NCI-H1105 treated with DMSO at 0.1 percent for 48 hours (cell line): ENCODE measurements at regions not wholly inside any gene's neighbourhood (a gene's known extent, or its start where the extent isn't known, plus 50 kb on each side); places are given as distances from the start of the nearest gene placed in this dataset.
"Not testable (repeated sequence)": the region's sequence is repeated elsewhere in the genome, so short reads cannot be mapped to it uniquely, and the experiment has no call there.

ENCODE experiments used
- DNase-seq: peaks from one replicate; lab custom pipeline; 2025; lab: John Stamatoyannopoulos, UW

DNA sequence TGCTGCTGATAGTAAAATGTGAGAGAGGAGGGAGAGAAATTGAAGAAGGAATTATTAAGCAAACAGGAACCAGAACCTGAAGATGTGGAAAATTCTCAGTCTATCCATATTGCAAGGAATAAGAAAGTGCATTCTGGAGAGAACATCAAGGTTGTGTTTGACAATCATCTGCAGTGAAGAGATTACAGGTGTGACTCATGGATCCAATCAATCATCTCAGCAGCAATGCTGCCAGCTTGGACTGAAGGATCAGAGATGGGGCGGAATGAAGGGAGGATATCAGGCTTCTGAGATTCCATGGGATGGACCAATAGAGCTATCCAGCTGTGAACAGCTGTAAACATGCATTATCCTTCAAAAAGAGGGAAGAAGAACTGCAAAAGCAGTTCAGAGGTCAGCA, 247.3 kb downstream of the LPIN1 start:
- no peak for DNase-seq

- DNase-seq, result no peak
Measured at GRCh38 chr2:11995456-11995855, 249.0 kb downstream of the LPIN1 start.

DNA sequence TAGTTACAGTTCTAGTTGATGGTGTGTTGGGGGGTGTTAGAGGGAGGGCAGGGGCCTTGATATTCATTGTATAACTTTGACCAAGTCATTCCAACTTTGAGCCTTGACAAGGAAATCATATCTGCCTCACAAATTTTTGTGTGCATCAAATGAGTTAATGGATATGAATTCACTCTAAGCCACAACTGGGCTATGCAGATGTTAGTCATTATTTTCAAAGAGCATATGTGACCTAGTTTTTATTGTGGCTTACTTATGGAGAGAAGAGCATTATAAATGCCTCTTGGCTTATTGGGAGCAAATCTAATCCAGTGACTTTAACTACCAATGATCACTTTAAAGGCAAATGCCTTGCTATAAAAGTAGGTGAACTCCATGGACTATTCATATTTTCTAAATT, 250.2 kb downstream of the LPIN1 start:
- no peak for DNase-seq

DNA sequence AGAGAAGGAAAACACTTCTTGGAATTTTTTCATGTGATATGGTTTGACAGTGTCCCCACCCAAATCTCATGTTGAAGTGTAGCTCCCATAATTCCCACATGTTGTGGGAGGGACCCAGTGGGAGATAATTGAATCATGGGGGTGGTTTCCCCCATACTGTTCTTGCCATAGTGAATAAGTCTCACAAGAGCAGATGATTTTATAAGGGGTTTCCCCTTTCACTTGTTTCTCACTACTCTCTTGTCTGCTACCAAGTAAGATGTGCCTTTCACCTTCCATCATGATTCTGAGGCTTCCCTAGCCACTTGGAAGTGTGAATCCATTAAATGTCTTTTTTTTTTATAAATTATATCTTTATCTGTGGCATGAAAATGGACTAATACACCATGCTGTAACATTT, 250.7 kb downstream of the LPIN1 start:
- DNase-seq, result no peak

GRCh38 chr2:11998218-11998617, 251.8 kb downstream of the LPIN1 start:
- DNase-seq, result no peak

GRCh38 chr2:11998626-11999378, 252.4 kb downstream of the LPIN1 start:
- DNase-seq, result no peak

DNA sequence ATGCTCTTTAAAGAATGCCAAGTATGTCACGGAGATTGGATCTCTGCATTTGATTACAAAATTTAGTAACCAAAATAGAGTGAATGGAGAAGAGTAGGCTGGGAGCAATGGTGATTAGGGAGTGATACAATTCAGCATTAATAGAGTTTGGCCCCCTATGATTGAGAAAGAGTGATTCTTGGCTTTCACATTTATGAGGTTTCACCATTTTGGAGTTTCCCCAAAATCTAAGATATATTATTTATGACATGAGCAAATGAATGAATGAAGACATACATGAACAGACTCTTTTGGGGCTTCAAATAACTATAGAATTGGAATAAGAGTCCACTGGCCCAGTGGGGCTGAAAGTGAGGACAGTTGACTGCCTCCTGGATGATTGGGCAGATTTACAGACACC, 255.2 kb downstream of the LPIN1 start:
- no peak for DNase-seq

GRCh38 chr2:12002215-12002614, 255.8 kb downstream of the LPIN1 start:
- DNase-seq, result no peak

- DNase-seq, result no peak
Measured at GRCh38 chr2:12004713-12005112, 258.3 kb downstream of the LPIN1 start.

DNA sequence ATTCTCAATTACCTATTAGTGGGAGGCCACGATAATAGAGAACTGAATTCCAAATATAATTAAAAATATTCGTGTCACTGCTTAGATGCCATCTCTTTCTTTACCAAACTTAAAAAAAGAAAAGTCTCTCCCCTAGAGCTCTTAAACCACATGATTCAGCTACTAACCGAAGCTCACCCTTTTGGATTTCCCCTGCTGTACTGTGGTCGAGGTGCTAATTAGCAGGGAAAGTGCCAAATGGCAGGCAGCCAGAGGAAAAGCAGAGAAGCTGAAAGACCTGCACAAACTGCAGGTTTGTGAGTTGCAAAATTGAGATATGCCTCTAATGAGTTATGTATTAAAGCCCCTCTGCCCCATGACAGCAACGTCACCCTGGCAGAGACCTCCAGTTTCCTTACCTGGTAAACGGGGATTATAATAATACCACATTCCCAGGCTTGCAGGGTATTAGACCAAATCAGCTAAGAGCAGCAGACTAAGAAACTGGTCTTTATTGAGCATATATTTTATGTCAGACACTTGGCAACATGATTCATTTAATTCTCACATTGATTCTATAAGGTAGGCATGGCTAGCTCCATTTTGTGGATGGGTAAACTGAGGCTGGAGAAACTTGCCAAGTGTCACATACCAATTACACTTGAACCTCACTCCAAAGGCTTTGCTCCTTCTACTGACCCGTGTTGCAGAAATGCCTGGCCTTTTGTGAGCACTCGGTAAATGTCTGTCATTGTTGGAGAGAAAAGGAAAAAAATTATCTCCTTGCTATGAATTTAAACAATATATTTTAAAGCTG, 259.7 kb downstream of the LPIN1 start:
- peak; percentile 80 for DNase-seq

DNA sequence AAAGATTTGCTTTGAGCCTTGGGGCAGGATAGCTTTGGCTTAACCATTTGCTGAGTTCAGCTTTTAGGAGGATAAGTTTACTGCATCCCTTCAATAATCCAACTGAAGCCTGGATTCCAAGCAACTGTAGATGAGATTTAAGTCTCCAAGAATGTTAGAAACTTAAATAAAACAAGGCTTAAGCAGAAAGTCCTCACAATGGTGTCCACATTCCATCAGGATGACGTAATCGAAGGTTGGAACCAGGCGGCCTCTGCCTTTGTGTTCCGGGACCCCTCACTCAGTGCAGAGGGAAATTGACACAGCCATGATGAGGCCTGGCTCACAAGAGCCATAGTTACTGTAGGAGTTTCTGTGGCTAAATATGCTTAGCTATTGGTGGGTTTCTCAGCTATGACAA, 260.4 kb downstream of the LPIN1 start:
- DNase-seq, result no peak

- no peak for DNase-seq
Measured at GRCh38 chr2:12007282-12007681, 260.9 kb downstream of the LPIN1 start.

- no peak for DNase-seq
Measured at GRCh38 chr2:12008425-12009061, 262.1 kb downstream of the LPIN1 start.

- DNase-seq, result no peak
Measured at GRCh38 chr2:12009323-12009905, 263.0 kb downstream of the LPIN1 start.

DNA sequence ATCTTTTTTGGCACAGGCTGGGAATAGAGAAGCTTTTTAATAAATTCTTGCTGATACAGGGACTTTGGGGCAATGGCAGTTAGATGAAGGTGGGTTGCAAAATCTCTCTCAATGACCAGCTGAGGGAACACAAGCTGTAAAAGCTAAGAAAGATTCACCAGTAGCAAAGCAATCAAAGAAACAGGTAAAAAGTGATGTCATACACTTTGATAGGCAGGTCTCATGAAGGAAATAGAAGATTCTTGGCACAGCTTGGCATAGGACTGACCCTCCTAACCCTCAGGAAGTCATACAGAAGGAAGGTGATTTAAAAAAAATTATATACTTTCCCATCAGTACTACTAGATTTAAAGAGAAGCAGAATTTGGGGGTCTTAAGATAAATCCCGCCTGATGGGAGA, 263.6 kb downstream of the LPIN1 start:
- no peak for DNase-seq

DNA sequence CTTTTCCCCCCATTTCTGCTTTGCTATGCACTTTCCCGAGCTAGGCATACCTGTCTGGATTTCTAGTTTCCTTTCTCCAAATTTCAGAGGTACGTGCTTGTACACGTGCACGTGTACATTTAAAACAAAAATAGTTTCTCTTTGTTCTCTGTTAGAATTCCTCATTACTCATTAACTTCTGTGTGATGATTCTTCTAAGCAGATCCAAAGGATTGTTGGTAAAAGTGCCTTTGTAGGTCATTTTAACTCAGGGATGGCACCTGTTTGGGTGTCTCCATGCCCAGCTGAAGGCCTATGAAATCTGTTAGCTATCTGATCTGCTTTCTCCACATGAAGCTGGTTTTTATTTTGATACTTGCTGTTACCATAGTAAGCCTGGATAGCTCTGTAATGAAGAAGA, 264.3 kb downstream of the LPIN1 start:
- no peak for DNase-seq

- no peak for DNase-seq
Measured at GRCh38 chr2:12014088-12014960, 267.9 kb downstream of the LPIN1 start.

- peak; percentile 64 for DNase-seq
Measured at GRCh38 chr2:12017499-12018157, 271.2 kb downstream of the LPIN1 start.

GRCh38 chr2:12018726-12019125, 272.3 kb downstream of the LPIN1 start:
- not testable (repeated sequence) for DNase-seq

- peak; percentile 42 for DNase-seq
Measured at GRCh38 chr2:12020833-12021469, 274.5 kb downstream of the LPIN1 start.
